ENCODE measurements at regions not wholly inside any gene's neighbourhood (a gene's known extent, or its start where the extent isn't known, plus 50 kb on each side); places are given as distances from the start of the nearest gene placed in this dataset.

- Mint-ChIP-seq H3K4me3 (no peak overlapping the region), H3K4me1 (ENCODE audit: low read depth) (no peaks in the 10 kb centered on the region), H3K9me3 (peaks cover 65% of the 10 kb centered on the region), H3K36me3 (ENCODE audit: low read depth) (peaks cover 8% of the 10 kb centered on the region; the same call in 1 of the 2 replicates), H3K27ac (no peak overlapping the region), H3K27me3 (ENCODE audit: insufficient read depth) (no peaks in the 10 kb centered on the region)
- no peak for DNase-seq
- no peak for TF ChIP-seq CTCF (IDR thresholded peaks at IDR 0.05)
These were observed 593.3 kb upstream of the NCAM2 start for GRCh38 chr21:20404915-20405314.

- no peaks in the 10 kb centered on the region for H3K4me1 Mint-ChIP-seq (ENCODE audit: low read depth)
These were observed 579.9 kb upstream of the NCAM2 start for GRCh38 chr21:20418353-20418752.

GRCh38 chr21:20419772-20420171 is 578.4 kb upstream of the NCAM2 start:
- H3K9me3 Mint-ChIP-seq = peaks cover 74% of the 10 kb centered on the region
- no peak for DNase-seq
- H3K4me3 Mint-ChIP-seq = no peak overlapping the region
- H3K27me3 Mint-ChIP-seq (ENCODE audit: insufficient read depth) = no peaks in the 10 kb centered on the region
- no peak for TF ChIP-seq CTCF (IDR thresholded peaks at IDR 0.05)
- no peaks in the 10 kb centered on the region for H3K4me1 Mint-ChIP-seq (ENCODE audit: low read depth)
- no peaks in the 10 kb centered on the region for H3K36me3 Mint-ChIP-seq (ENCODE audit: low read depth)
- no peak overlapping the region for H3K27ac Mint-ChIP-seq

More at GRCh38 chr21:20418353-20418752, 579.9 kb upstream of the NCAM2 start:
- TF ChIP-seq CTCF (IDR thresholded peaks at IDR 0.05) = no peak
- peaks cover 7% of the 10 kb centered on the region; the same call in 1 of the 2 replicates for H3K36me3 Mint-ChIP-seq (ENCODE audit: low read depth)
- H3K4me3 Mint-ChIP-seq = no peak overlapping the region
- no peak overlapping the region for H3K27ac Mint-ChIP-seq
- no peak for DNase-seq
- no peaks in the 10 kb centered on the region for H3K27me3 Mint-ChIP-seq (ENCODE audit: insufficient read depth)
- peaks cover 80% of the 10 kb centered on the region for H3K9me3 Mint-ChIP-seq

GRCh38 chr21:20424943-20425342 is 573.3 kb upstream of the NCAM2 start:
- H3K27ac Mint-ChIP-seq = no peak overlapping the region
- H3K4me1 Mint-ChIP-seq (ENCODE audit: low read depth) = no peaks in the 10 kb centered on the region
- no peak for TF ChIP-seq CTCF (IDR thresholded peaks at IDR 0.05)
- DNase-seq = no peak
- peaks cover 87% of the 10 kb centered on the region for H3K9me3 Mint-ChIP-seq
- H3K27me3 Mint-ChIP-seq (ENCODE audit: insufficient read depth) = no peaks in the 10 kb centered on the region
- H3K36me3 Mint-ChIP-seq (ENCODE audit: low read depth) = no peaks in the 10 kb centered on the region
- no peak overlapping the region for H3K4me3 Mint-ChIP-seq

- no peaks in the 10 kb centered on the region for H3K27me3 Mint-ChIP-seq (ENCODE audit: insufficient read depth)
These were observed 572.4 kb upstream of the NCAM2 start for GRCh38 chr21:20425856-20426255.

More at GRCh38 chr21:20425856-20426255, 572.4 kb upstream of the NCAM2 start:
- H3K9me3 Mint-ChIP-seq = peaks cover 79% of the 10 kb centered on the region
- H3K4me1 Mint-ChIP-seq (ENCODE audit: low read depth) = no peaks in the 10 kb centered on the region
- no peak overlapping the region for H3K4me3 Mint-ChIP-seq
- no peaks in the 10 kb centered on the region for H3K36me3 Mint-ChIP-seq (ENCODE audit: low read depth)
- no peak for TF ChIP-seq CTCF (IDR thresholded peaks at IDR 0.05)
- DNase-seq = no peak
- no peak overlapping the region for H3K27ac Mint-ChIP-seq

All from HFFc6 (cell line).